Body of pancreas (tissue), 4 donors: ENCODE measurements at regions not wholly inside any gene's neighbourhood (a gene's known extent, or its start where the extent isn't known, plus 50 kb on each side); places are given as distances from the start of the nearest gene placed in this dataset. TPM values are rescaled to one million over a fixed set of nuclear protein-coding genes. Genes with fewer than 3 reads are reported as not detected.

Experiments
- ATAC-seq: fragments of 150-250 bp; one replicate; pipeline ENCODE4 v1.9.1; 2016
- DNase-seq, 4 donors: peaks; one replicate each; pipeline ENCODE4 v3.0.0-alpha.2; 2019
- H3K27ac ChIP-seq, 4 donors: fragments of 200-600 bp; sonication (generic); 1 replicate in 3 of 4; 2 replicates in 1 of 4; pipeline versions ENCODE4 v1.5.1 to v1.6.1; 2016 to 2019; ENCODE audit warnings: mild to moderate bottlenecking in 1 of 4, mixed read lengths in 1 of 4, moderate library complexity in 1 of 4
- H3K27me3 ChIP-seq, 2 donors: fragments of 200-600 bp; sonication (generic); one replicate each; pipeline ENCODE4 v1.6.0; 2016; ENCODE audit warnings: mild to moderate bottlenecking in 1 of 2
- H3K36me3 ChIP-seq, 2 donors: fragments of 200-600 bp; sonication (generic); replicated peaks in 1 of 2; 2 replicates each; pipeline ENCODE4 v1.5.1; 2016; ENCODE audit warnings: low read depth in 2 of 2; ENCODE audit not compliant: insufficient read depth in 1 of 2
- H3K4me1 ChIP-seq: fragments of 200-600 bp; sonication (generic); one replicate; pipeline ENCODE4 v1.6.0; 2016
- H3K4me3 ChIP-seq, 2 donors: fragments of 200-600 bp; sonication (generic); 1 replicate in 1 of 2; 2 replicates in 1 of 2; pipeline ENCODE4 v1.5.1; 2016 to 2019
- H3K9me3 ChIP-seq, 3 donors: fragments of 200-600 bp; sonication (generic); 1 replicate in 2 of 3; 2 replicates in 1 of 3; pipeline ENCODE4 v1.5.1; 2016
- POLR2A ChIP-seq, 3 donors: fragments of 450-650 bp; IDR thresholded peaks; one replicate each; pipeline ENCODE4 v1.6.1; 2016; ENCODE audit warnings: antibody characterized with exemption in 3 of 3, mild to moderate bottlenecking in 2 of 3
- WGBS, 2 donors: methylation state at CpG; one replicate each; pipeline ENCODE4 v1.1.5; 2017; 5-methylcytosine and 5-hydroxymethylcytosine counted together
- intact Hi-C: fragments of 100-400 bp; cut with DNase I; formaldehyde crosslinking; loops from one replicate; pipeline ENCODE4 v1.15.1; 2023
- microRNA counts, 2 donors: library from miRNA; unstranded; fragments of <30 nt; microRNA quantifications; one replicate each; lab custom pipeline; 2017
- small RNA-seq: library from RNA; depleted of rRNA; stranded (forward); fragments of <200 nt; gene quantifications from one replicate; pipeline ENCODE3, GENCODE V24; 2016
- TF ChIP-seq, protein P1 (sequence below), 7 experiments: fragments of 450-650 bp in 4 of 7; fragments of 200-600 bp in 3 of 7; sonication (generic) in 3 of 7; IDR thresholded peaks; one replicate each; pipeline ENCODE4 v1.5.1; 2016 to 2019; ENCODE audit warnings: antibody characterized with exemption in 7 of 7

DNA sequence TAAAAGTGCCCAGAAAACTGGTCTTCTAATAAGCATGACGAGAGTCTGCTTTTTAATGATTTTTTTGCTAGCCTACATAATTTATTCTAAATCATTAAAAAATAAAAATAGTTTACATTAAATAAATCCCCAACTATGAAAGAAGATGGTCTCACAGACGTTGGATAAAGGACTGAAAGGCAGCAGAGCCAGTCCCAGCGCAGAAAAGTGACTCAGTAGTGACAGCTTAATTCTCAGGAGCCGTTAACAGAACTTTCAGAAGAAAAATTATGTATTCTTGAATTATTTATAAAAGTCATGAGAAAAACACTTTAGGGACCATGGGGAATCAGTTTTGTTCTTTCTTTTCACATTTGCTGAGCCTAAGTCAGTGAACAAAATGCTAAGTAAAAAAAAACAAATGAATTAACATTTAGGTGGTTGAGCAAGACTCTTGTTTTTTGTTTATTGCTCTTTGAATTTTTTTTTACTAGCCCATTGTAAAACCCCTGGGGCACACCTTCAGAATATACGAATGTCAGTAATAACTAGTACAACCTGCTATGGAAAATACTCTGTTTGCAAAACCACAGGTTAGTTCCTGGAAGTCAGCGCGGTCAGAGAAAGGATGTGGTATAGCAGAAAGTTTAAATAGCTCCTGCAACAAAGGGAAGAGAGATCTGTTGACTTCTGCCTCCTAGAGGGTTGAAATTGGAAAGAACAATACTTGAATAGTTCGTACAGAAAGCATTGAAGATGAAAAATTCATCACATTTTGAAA is 50.4 kb upstream of the CCDC160 start:
- H3K4me3 ChIP-seq: no peak overlapping the region
- ATAC-seq: no peak
- DNase-seq: no peak
- H3K36me3 ChIP-seq: no peaks in the 10 kb centered on the region
- H3K4me1 ChIP-seq: no peaks in the 10 kb centered on the region
- H3K27me3 ChIP-seq: no peaks in the 10 kb centered on the region
- H3K9me3 ChIP-seq: no peaks in the 10 kb centered on the region
- intact Hi-C loops: no loop called here
- TF ChIP-seq, protein P1, sequence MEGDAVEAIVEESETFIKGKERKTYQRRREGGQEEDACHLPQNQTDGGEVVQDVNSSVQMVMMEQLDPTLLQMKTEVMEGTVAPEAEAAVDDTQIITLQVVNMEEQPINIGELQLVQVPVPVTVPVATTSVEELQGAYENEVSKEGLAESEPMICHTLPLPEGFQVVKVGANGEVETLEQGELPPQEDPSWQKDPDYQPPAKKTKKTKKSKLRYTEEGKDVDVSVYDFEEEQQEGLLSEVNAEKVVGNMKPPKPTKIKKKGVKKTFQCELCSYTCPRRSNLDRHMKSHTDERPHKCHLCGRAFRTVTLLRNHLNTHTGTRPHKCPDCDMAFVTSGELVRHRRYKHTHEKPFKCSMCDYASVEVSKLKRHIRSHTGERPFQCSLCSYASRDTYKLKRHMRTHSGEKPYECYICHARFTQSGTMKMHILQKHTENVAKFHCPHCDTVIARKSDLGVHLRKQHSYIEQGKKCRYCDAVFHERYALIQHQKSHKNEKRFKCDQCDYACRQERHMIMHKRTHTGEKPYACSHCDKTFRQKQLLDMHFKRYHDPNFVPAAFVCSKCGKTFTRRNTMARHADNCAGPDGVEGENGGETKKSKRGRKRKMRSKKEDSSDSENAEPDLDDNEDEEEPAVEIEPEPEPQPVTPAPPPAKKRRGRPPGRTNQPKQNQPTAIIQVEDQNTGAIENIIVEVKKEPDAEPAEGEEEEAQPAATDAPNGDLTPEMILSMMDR (IDR thresholded peaks at IDR 0.05): no peak
- no peak for TF ChIP-seq POLR2A (IDR thresholded peaks at IDR 0.05)
- 52 to 59% methylated on average over 8 of the region's 8 CpGs for WGBS, 2 donors
- no peak overlapping the region for H3K27ac ChIP-seq

MicroRNAs in the stretch of these regions (microRNA counts, 767-probe panel; counts per million panel counts)
- 4,948 to 7,970 counts per million in 2 donors for microRNA hsa-miR-106a-5p+hsa-miR-17-5p (lab: Ali Mortazavi, UCI)
- 0 to 736 counts per million in 2 donors for microRNA hsa-miR-18b-5p (lab: Ali Mortazavi, UCI)
- microRNA hsa-miR-363-3p (lab: Ali Mortazavi, UCI): 0 to 736 counts per million in 2 donors

Small RNA genes in the stretch of these regions (small RNA-seq; reads per million reads assigned to genes)
- gene RF00019 (not detected), gene TIMM8BP2 (not detected)
